GM12878 (cell line): ENCODE measurements at regions not wholly inside any gene's neighbourhood (a gene's known extent, or its start where the extent isn't known, plus 50 kb on each side); places are given as distances from the start of the nearest gene placed in this dataset.

Experiments used
- ATAC-seq: fragments of 200-7000 bp; cut with Tn5 transposase; 3 replicates; pipeline ENCODE4 v1.9.1; 2020; ENCODE audit warnings: mild to moderate bottlenecking, moderate library complexity
- BruUV-seq: library from RNA; stranded (reverse); fragments of 400-500 nt; replicated peaks from 2 replicates; lab custom pipeline; 2021; lab: Mats Ljungman, UMichigan
- CTCF ChIA-PET: fragments of 300-600 bp; sonication (Branson Sonifier 250); formaldehyde crosslinking; extraction: SDS; loops from one replicate; lab custom pipeline; 2021; ENCODE audit warnings: inconsistent platforms; lab: Yijun Ruan, JAX
- POLR2A ChIA-PET: fragments of 350-600 bp; formaldehyde crosslinking; extraction: SDS; loops from one replicate; lab custom pipeline; 2021; ENCODE audit warnings: inconsistent platforms; lab: Charles Lee
- RAD21 ChIA-PET: fragments of 300-600 bp; sonication (Branson Sonifier 250); formaldehyde crosslinking; loops from one replicate; lab custom pipeline; 2023; ENCODE audit warnings: antibody characterized with exemption; ENCODE audit not compliant: unreplicated experiment; lab: Charles Lee
- SMC1A ChIA-PET: fragments of 300-600 bp; sonication (Branson Sonifier 250); formaldehyde crosslinking; loops from one replicate; lab custom pipeline; 2023; ENCODE audit not compliant: unreplicated experiment, uncharacterized antibody; lab: Charles Lee
- DNase-seq: peaks from one replicate; pipeline ENCODE4 v3.0.0-alpha.2; 2011; ENCODE audit warnings: low read depth, low spot score
- FAIRE-seq: peaks from 3 replicates; lab custom pipeline; 2011; peaks lifted over from hg19 to GRCh38; lab: Jason Lieb, UNC
- H2AFZ ChIP-seq: 2 replicates; pipeline ENCODE4 v1.6.0; 2011; ENCODE audit warnings: low read depth, low read length, control low read depth; ENCODE audit not compliant: control insufficient read depth
- H3K27ac ChIP-seq: 2 replicates; pipeline ENCODE4 v1.5.1; 2011; ENCODE audit warnings: control low read depth; ENCODE audit not compliant: control insufficient read depth, insufficient read depth
- H3K27me3 ChIP-seq, 2 experiments: replicated peaks in 1 of 2; 2 replicates each; pipeline versions ENCODE4 v1.6.0 to v1.6.1; 2011; ENCODE audit warnings: low read length in 1 of 2; ENCODE audit not compliant: control insufficient read depth in 2 of 2, insufficient read depth in 2 of 2
- H3K36me3 ChIP-seq, 2 experiments: 2 replicates each; pipeline ENCODE4 v1.5.1; 2011; ENCODE audit warnings: low read length in 1 of 2; ENCODE audit not compliant: control insufficient read depth in 2 of 2, insufficient read depth in 2 of 2
- H3K4me1 ChIP-seq: 2 replicates; pipeline ENCODE4 v1.6.1; 2011; ENCODE audit warnings: mild to moderate bottlenecking, low read length, moderate library complexity, mixed read lengths; ENCODE audit not compliant: control insufficient read depth, insufficient read depth
- H3K4me2 ChIP-seq: 2 replicates; pipeline ENCODE4 v1.6.0; 2011; ENCODE audit warnings: control low read depth; ENCODE audit not compliant: control insufficient read depth, insufficient read depth
- H3K4me3 ChIP-seq: fragments of 200-600 bp; sonication (generic); 2 replicates; pipeline ENCODE4 v1.5.1; 2016
- H3K79me2 ChIP-seq: 2 replicates; pipeline ENCODE4 v1.6.0; 2011; ENCODE audit warnings: low read length; ENCODE audit not compliant: control insufficient read depth, insufficient read depth
- H3K9ac ChIP-seq: 2 replicates; pipeline ENCODE4 v1.8.0; 2011; ENCODE audit warnings: low read length, control low read depth, mixed read lengths; ENCODE audit not compliant: control insufficient read depth, insufficient read depth
- H3K9me3 ChIP-seq: replicated peaks from 3 replicates; pipeline ENCODE4 v1.5.1; 2011; ENCODE audit warnings: mild to moderate bottlenecking, low read length; ENCODE audit not compliant: control insufficient read depth, insufficient read depth
- H4K20me1 ChIP-seq: 2 replicates; pipeline ENCODE4 v1.6.0; 2011; ENCODE audit not compliant: control insufficient read depth, insufficient read depth
- BACH1 ChIP-seq: fragments of 450-650 bp; IDR thresholded peaks from 2 replicates; pipeline ENCODE4 v1.6.1; 2017; ENCODE audit warnings: mild to moderate bottlenecking, borderline replicate concordance
- CHD4 ChIP-seq: fragments of 200-600 bp; sonication (generic); IDR thresholded peaks from 2 replicates; pipeline ENCODE4 v1.6.1; 2016; ENCODE audit warnings: mild to moderate bottlenecking
- ESRRA ChIP-seq: IDR thresholded peaks from 2 replicates; pipeline ENCODE4 v1.6.1; 2012; ENCODE audit warnings: mild to moderate bottlenecking, low read length, improper control_type of control experiment
- GATAD2B ChIP-seq: fragments of 450-650 bp; conservative IDR thresholded peaks from 2 replicates; pipeline ENCODE4 v1.6.1; 2017; ENCODE audit warnings: low read depth, mild to moderate bottlenecking, moderate library complexity
- HDAC2 ChIP-seq: fragments of 200-600 bp; sonication (generic); IDR thresholded peaks from 2 replicates; pipeline ENCODE4 v1.6.1; 2017
- MYB ChIP-seq: fragments of 150-350 bp; IDR thresholded peaks from 2 replicates; pipeline ENCODE4 v1.6.1; 2014; ENCODE audit warnings: mild to moderate bottlenecking, low read depth, low read length, borderline replicate concordance
- PKNOX1 ChIP-seq: fragments of 450-650 bp; IDR thresholded peaks from 2 replicates; pipeline ENCODE4 v1.6.1; 2016; ENCODE audit warnings: mild to moderate bottlenecking
- POU2F2 ChIP-seq: IDR thresholded peaks from 3 replicates; pipeline ENCODE4 v1.6.1; 2011; ENCODE audit warnings: low read depth, mild to moderate bottlenecking, low read length, borderline replicate concordance
- RB1 ChIP-seq: fragments of 450-650 bp; formaldehyde crosslinking; IDR thresholded peaks from 2 replicates; pipeline ENCODE4 v1.6.1; 2017; ENCODE audit warnings: mild to moderate bottlenecking, borderline replicate concordance
- RELA ChIP-seq: fragments of 450-650 bp; IDR thresholded peaks from 2 replicates; pipeline ENCODE4 v1.8.0; 2014; ENCODE audit warnings: borderline replicate concordance; ENCODE audit not compliant: partially characterized antibody
- SMAD1 ChIP-seq: fragments of 450-650 bp; IDR thresholded peaks from 2 replicates; pipeline ENCODE4 v1.6.1; 2018; ENCODE audit warnings: mild to moderate bottlenecking, low read depth; ENCODE audit not compliant: partially characterized antibody
- SP1 ChIP-seq: IDR thresholded peaks from one replicate; pipeline ENCODE4 v1.6.1; 2011; ENCODE audit warnings: low read depth, low read length
- SPI1 ChIP-seq: IDR thresholded peaks from 2 replicates; pipeline ENCODE4 v1.6.1; 2011; ENCODE audit warnings: low read depth, mild to moderate bottlenecking, low read length, moderate library complexity, borderline replicate concordance; ENCODE audit not compliant: insufficient read depth
- SREBF2 ChIP-seq: IDR thresholded peaks from 2 replicates; pipeline ENCODE4 v1.6.1; 2012; ENCODE audit warnings: mild to moderate bottlenecking, low read length
- ZBTB11 ChIP-seq: fragments of 450-650 bp; formaldehyde crosslinking; IDR thresholded peaks from 2 replicates; pipeline ENCODE4 v1.5.0; 2022; ENCODE audit warnings: mild to moderate bottlenecking, missing genetic modification characterization
- ZNF207 ChIP-seq: fragments of 450-650 bp; IDR thresholded peaks from 2 replicates; pipeline ENCODE4 v1.6.1; 2014; ENCODE audit warnings: antibody characterized with exemption, mild to moderate bottlenecking, borderline replicate concordance
- WGBS: methylation state at CpG from one replicate; pipeline ENCODE4 v1.1.6; 2016; ENCODE audit warnings: low lambda C conversion rate; ENCODE audit not compliant: insufficient replicate concordance, insufficient coverage; ENCODE audit errors: missing lambda C conversion rate; 5-methylcytosine and 5-hydroxymethylcytosine counted together
- in situ Hi-C: fragments of 300-500 bp; cut with MboI; formaldehyde crosslinking; loops from 9 replicates; pipeline ENCODE4 v1.14.3; 2018; ENCODE audit warnings: mixed read lengths
- intact Hi-C: fragments of 100-400 bp; cut with micrococcal nuclease; formaldehyde crosslinking; loops from one replicate; pipeline ENCODE4 v1.14.2; 2022; ENCODE audit not compliant: unreplicated experiment

GRCh38 chr17:52442350-52442749 is 283.8 kb upstream of the CA10 start:
- no peak for ATAC-seq
- Histone ChIP-seq H3K36me3 (no peaks in the 10 kb centered on the region), H3K4me2 (no peak overlapping the region), H3K27ac (no peak overlapping the region), H3K27me3 (no peaks in the 10 kb centered on the region), H3K4me3 (no peak overlapping the region), H3K79me2 (no peaks in the 10 kb centered on the region), H2AFZ (no peak overlapping the region), H4K20me1 (no peaks in the 10 kb centered on the region), H3K9ac (no peak overlapping the region), H3K4me1 (no peaks in the 10 kb centered on the region), H3K9me3 (no peaks in the 10 kb centered on the region; the same call in 2 of the 3 replicates)
- no peak for DNase-seq
- TF ChIP-seq SMAD1 = no peak
- TF ChIP-seq CHD4 = no peak
- no peak for TF ChIP-seq HDAC2
- TF ChIP-seq ZNF207 = no peak
- no peak for TF ChIP-seq RB1
- TF ChIP-seq SREBF2 = no peak
- TF ChIP-seq MYB = no peak
- no peak for TF ChIP-seq PKNOX1
- no TSS peak for BruUV-seq
- ChIA-PET CTCF (no interaction called here), POLR2A (no interaction called here), RAD21 (no interaction called here), SMC1A (no interaction called here)
- intact Hi-C loops = no loop called here
- FAIRE-seq = no peak
- in situ Hi-C loops = no loop called here
- 5% methylated on average over 2 of the region's 2 CpGs for WGBS

DNA sequence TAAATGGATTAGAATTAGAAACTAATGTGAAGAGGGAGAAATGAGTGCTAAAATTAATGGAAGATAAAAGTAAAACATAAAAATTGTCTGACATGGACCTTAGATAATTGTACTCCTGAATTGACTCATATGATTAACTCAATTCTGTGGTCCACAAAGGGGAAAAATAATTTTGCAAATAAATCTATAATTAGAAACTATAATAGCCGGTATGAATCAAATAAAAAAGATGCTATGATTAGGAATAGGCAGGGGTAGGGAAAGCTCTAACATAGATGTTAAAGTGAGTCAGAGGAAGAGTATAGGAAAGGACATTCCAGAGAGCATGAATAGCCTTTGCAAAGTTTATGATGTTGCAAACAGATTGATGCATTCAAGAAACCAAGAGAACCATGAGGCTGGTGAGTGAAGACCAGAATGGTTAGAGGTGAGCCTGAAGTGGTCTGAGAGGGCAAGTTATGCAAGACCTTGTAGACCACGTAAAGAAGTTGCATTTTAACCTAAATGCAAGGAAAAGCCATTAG is 262.1 kb upstream of the CA10 start:
- Histone ChIP-seq H3K27ac (no peak overlapping the region), H3K4me3 (no peak overlapping the region), H3K79me2 (no peaks in the 10 kb centered on the region), H4K20me1 (no peaks in the 10 kb centered on the region), H2AFZ (no peak overlapping the region), H3K9me3 (no peaks in the 10 kb centered on the region), H3K4me2 (no peak overlapping the region), H3K36me3 (no peaks in the 10 kb centered on the region), H3K27me3 (no peaks in the 10 kb centered on the region), H3K4me1 (no peaks in the 10 kb centered on the region), H3K9ac (no peak overlapping the region)
- SMC1A ChIA-PET = no interaction called here
- CTCF ChIA-PET = no interaction called here
- POLR2A ChIA-PET = no interaction called here
- DNase-seq (no peak), FAIRE-seq (no peak), ATAC-seq (no peak)
- WGBS = 0% methylated on average over 2 of the region's 2 CpGs
- intact Hi-C loops = no loop called here
- BruUV-seq = no TSS peak
- in situ Hi-C loops = no loop called here
- RAD21 ChIA-PET = no interaction called here
- TF ChIP-seq SPI1 (no peak), ESRRA (no peak), ZBTB11 (CRISPR knock-in tag) (no peak), POU2F2 (no peak), SP1 (no peak), BACH1 (no peak), GATAD2B (no peak), RELA (no peak)
